GM23248 (cell line): ENCODE measurements at regions not wholly inside any gene's neighbourhood (a gene's known extent, or its start where the extent isn't known, plus 50 kb on each side); places are given as distances from the start of the nearest gene placed in this dataset.
A peak's percentile ranks its signal among the peaks of the same experiment; 100 is the strongest.
"Not testable (repeated sequence)": the region's sequence is repeated elsewhere in the genome, so short reads cannot be mapped to it uniquely, and the experiment has no call there.

Experiments
- DNase-seq: peaks from one replicate; pipeline ENCODE4 v3.0.0-alpha.2; 2015
- H2AFZ ChIP-seq: fragments of 200-600 bp; sonication (generic); 2 replicates; pipeline ENCODE4 v1.6.1; 2016; ENCODE audit warnings: antibody characterized with exemption
- H3F3A ChIP-seq: fragments of 200-600 bp; sonication (generic); 2 replicates; pipeline ENCODE4 v1.6.1; 2016; ENCODE audit warnings: mild to moderate bottlenecking, antibody characterized with exemption, mixed run types; ENCODE audit not compliant: insufficient read depth
- H3K27ac ChIP-seq: fragments of 200-600 bp; sonication (generic); 2 replicates; pipeline ENCODE4 v1.5.1; 2016; ENCODE audit warnings: mild to moderate bottlenecking
- H3K27me3 ChIP-seq: fragments of 200-600 bp; sonication (generic); replicated peaks from 2 replicates; pipeline ENCODE4 v1.6.1; 2016; ENCODE audit warnings: mild to moderate bottlenecking; ENCODE audit not compliant: insufficient read depth
- H3K36me3 ChIP-seq: fragments of 200-600 bp; sonication (generic); 2 replicates; pipeline ENCODE4 v1.6.1; 2016; ENCODE audit warnings: low read depth, mild to moderate bottlenecking
- H3K4me1 ChIP-seq: fragments of 200-600 bp; sonication (generic); 2 replicates; pipeline ENCODE4 v1.6.1; 2016; ENCODE audit warnings: mild to moderate bottlenecking; ENCODE audit not compliant: insufficient read depth
- H3K4me2 ChIP-seq: fragments of 200-600 bp; sonication (generic); one replicate; pipeline ENCODE4 v1.6.1; 2016; ENCODE audit warnings: mild to moderate bottlenecking; ENCODE audit not compliant: unreplicated experiment
- H3K4me3 ChIP-seq: fragments of 200-600 bp; sonication (generic); 2 replicates; pipeline ENCODE4 v1.5.1; 2016; ENCODE audit warnings: mild to moderate bottlenecking
- H3K79me2 ChIP-seq: fragments of 200-600 bp; sonication (generic); 2 replicates; pipeline ENCODE4 v1.6.1; 2016; ENCODE audit warnings: mild to moderate bottlenecking; ENCODE audit not compliant: insufficient read depth
- H3K9ac ChIP-seq: fragments of 200-600 bp; sonication (generic); 2 replicates; pipeline ENCODE4 v1.6.1; 2016; ENCODE audit warnings: mild to moderate bottlenecking
- H3K9me2 ChIP-seq: fragments of 200-600 bp; sonication (generic); 2 replicates; pipeline ENCODE4 v1.6.1; 2016; ENCODE audit warnings: mixed run types, mild to moderate bottlenecking, moderate library complexity; ENCODE audit not compliant: insufficient read depth
- H3K9me3 ChIP-seq: fragments of 200-600 bp; sonication (generic); one replicate; pipeline ENCODE4 v1.6.1; 2017; ENCODE audit warnings: low read depth
- H4K20me1 ChIP-seq: fragments of 200-600 bp; sonication (generic); 2 replicates; pipeline ENCODE4 v1.6.0; 2016; ENCODE audit not compliant: insufficient read depth
- EZH2 ChIP-seq: fragments of 200-600 bp; sonication (generic); IDR thresholded peaks from 2 replicates; pipeline ENCODE4 v1.6.1; 2018; ENCODE audit warnings: antibody characterized with exemption, mild to moderate bottlenecking; ENCODE audit not compliant: insufficient read depth, poor library complexity, severe bottlenecking
- EZH2phosphoT487 ChIP-seq: fragments of 200-600 bp; sonication (generic); IDR thresholded peaks from 2 replicates; pipeline ENCODE4 v1.6.1; 2018; ENCODE audit warnings: antibody characterized with exemption, moderate library complexity, mild to moderate bottlenecking, low read depth; ENCODE audit not compliant: insufficient read depth
- WGBS, 2 experiments: methylation state at CpG; one replicate each; pipeline ENCODE4 v1.1.6; 2015 to 2017; ENCODE audit warnings: low lambda C conversion rate in 2 of 2, low coverage in 1 of 2; ENCODE audit errors: missing lambda C conversion rate in 2 of 2; 5-methylcytosine and 5-hydroxymethylcytosine counted together
- in situ Hi-C: fragments of 300-500 bp; cut with MboI; formaldehyde crosslinking; loops from 2 replicates; pipeline ENCODE4 v1.15.0; 2020

DNA sequence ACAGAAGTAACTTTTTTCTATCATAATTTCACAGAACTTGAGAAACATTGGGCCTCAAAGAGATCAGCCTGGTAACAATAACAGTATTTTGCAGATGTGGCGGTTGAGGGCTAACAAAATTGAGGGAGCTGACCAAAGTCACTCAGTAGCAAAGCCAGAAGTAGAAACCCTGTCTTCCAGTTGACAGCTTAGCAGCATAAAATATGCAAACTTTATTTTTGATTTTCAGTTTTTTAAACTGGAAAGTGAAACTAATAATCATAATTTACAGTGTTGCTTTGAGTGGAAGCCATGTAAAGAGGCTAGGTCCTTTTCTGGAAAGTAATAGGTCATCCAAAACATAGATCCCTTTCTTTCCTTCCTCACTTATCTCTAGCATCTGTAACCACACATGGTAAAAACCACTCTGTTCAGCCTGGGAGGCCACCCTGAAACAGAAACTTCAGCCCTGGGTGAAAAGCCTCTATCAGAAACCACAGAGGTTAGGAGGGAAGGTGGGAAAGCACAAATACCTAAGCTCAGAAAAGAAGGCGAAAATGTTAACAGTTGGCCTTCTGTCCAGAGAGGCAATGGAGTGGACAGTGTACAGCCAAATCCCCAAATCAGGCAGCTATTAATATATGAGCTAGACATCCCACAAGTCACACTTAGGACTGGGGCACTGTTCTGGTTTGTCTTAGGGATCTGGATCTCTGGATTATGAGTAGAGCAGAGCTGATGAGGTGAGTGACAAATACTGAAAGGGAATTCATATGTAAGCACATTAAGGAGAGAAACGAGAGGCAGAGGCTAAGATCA, 61.1 kb upstream of the ARSJ start:
- H3K4me3 ChIP-seq = no peak overlapping the region
- no peaks in the 10 kb centered on the region for H3K9me3 ChIP-seq
- H3K36me3 ChIP-seq = no peaks in the 10 kb centered on the region
- H2AFZ ChIP-seq = peak overlapping the region; percentile 38
- H3K4me1 ChIP-seq = peaks cover 12% of the 10 kb centered on the region
- WGBS, 2 experiments = 46 to 48% methylated on average over 3 of the region's 3 CpGs
- H3K27ac ChIP-seq = no peak overlapping the region
- H3K27me3 ChIP-seq = no peaks in the 10 kb centered on the region
- no peak for TF ChIP-seq EZH2phosphoT487
- no peak for TF ChIP-seq EZH2
- H3K79me2 ChIP-seq = no peaks in the 10 kb centered on the region
- H3F3A ChIP-seq = no peaks in the 10 kb centered on the region
- in situ Hi-C loops = no loop called here
- H3K4me2 ChIP-seq = peak overlapping the region; percentile 28
- H3K9me2 ChIP-seq = no peaks in the 10 kb centered on the region
- no peaks in the 10 kb centered on the region for H4K20me1 ChIP-seq
- peak; percentile 6 for DNase-seq
- H3K9ac ChIP-seq = no peak overlapping the region

DNA sequence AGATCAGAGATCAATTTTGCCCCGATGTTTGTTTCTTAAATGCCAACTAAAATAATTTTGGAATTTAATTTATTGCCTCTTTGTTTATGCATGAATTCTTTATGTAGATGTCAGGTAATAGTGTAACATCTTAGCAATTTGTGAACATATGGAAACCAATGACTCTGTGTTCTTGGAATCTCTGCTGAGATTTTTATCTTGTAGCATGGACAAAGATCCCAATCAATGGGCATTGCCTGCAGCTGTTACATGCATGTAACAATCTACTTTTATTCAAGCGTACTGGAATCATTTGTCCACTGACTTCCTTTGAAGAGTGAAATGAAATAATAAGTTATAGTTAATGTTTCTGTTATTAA, 61.6 kb upstream of the ARSJ start:
- TF ChIP-seq EZH2 = no peak
- no peak for TF ChIP-seq EZH2phosphoT487
- DNase-seq = peak; percentile 37
- in situ Hi-C loops = no loop called here
- WGBS, 2 experiments = 63 to 65% methylated on average over 2 of the region's 2 CpGs
- H3F3A ChIP-seq = no peaks in the 10 kb centered on the region
- H3K4me2 ChIP-seq = peak overlapping the region; percentile 28
- H4K20me1 ChIP-seq = no peaks in the 10 kb centered on the region
- no peak overlapping the region for H2AFZ ChIP-seq
- no peaks in the 10 kb centered on the region for H3K36me3 ChIP-seq
- H3K9ac ChIP-seq = no peak overlapping the region
- no peaks in the 10 kb centered on the region for H3K9me3 ChIP-seq
- no peaks in the 10 kb centered on the region for H3K27me3 ChIP-seq
- no peaks in the 10 kb centered on the region for H3K9me2 ChIP-seq
- peaks cover 12% of the 10 kb centered on the region for H3K4me1 ChIP-seq
- no peak overlapping the region for H3K4me3 ChIP-seq
- no peaks in the 10 kb centered on the region for H3K79me2 ChIP-seq
- H3K27ac ChIP-seq = no peak overlapping the region

DNA sequence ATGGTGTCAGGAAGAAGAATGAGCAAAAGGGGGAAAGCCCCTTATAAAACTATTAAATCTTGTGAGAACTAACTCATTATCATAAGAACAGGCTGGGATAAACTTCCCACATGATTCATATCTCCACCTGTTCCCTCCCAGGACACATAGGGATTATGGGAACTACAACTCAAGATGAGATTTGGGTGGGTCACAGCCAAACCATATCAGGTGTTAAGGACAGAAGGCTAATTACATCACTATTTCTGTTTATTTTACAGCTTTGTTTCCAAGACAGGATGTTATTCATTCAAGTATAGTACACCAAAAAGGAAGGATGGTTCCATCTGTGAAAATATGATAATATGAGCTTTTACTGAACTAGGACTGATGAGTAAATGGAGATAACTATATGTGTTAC, 63.7 kb upstream of the ARSJ start:
- no peak overlapping the region for H2AFZ ChIP-seq
- H3K27ac ChIP-seq = no peak overlapping the region
- no peaks in the 10 kb centered on the region for H3K9me3 ChIP-seq
- no peak for TF ChIP-seq EZH2phosphoT487
- no peak for TF ChIP-seq EZH2
- no peaks in the 10 kb centered on the region for H3K27me3 ChIP-seq
- H3F3A ChIP-seq = no peaks in the 10 kb centered on the region
- no peaks in the 10 kb centered on the region for H3K79me2 ChIP-seq
- H3K9me2 ChIP-seq = no peaks in the 10 kb centered on the region
- no peak overlapping the region for H3K4me3 ChIP-seq
- H3K36me3 ChIP-seq = no peaks in the 10 kb centered on the region
- in situ Hi-C loops = no loop called here
- H3K9ac ChIP-seq = no peak overlapping the region
- DNase-seq = no peak
- no peaks in the 10 kb centered on the region for H4K20me1 ChIP-seq
- peaks cover 12% of the 10 kb centered on the region for H3K4me1 ChIP-seq
- H3K4me2 ChIP-seq = no peak overlapping the region

DNA sequence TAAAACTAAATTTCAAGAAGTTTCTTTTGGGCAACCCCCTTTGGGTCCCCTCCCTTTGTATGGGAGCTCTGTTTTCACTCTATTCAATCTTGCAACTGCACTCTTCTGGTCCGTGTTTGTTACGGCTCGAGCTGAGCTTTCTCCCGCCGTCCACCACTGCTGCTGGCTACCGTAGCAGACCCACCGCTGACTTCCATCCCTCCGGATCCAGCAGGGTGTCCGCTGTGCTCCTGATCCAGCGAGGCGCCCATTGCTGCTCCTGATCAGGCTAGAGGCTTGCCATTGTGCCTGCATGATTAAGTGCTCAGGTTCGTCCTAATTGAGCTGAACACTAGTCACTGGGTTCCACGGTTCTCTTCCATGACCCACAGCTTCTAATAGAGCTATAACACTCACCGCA, 64.9 kb upstream of the ARSJ start:
- H3F3A ChIP-seq, H3K79me2 ChIP-seq, H3K9me3 ChIP-seq, DNase-seq, H4K20me1 ChIP-seq, H2AFZ ChIP-seq, H3K27me3 ChIP-seq, H3K9ac ChIP-seq, in situ Hi-C loops, H3K36me3 ChIP-seq, H3K9me2 ChIP-seq, H3K4me2 ChIP-seq, H3K4me3 ChIP-seq, H3K27ac ChIP-seq: not testable (repeated sequence)
- WGBS, 2 experiments = 86 to 90% methylated on average over 14 of the region's 14 CpGs
- H3K4me1 ChIP-seq = peaks cover 12% of the 10 kb centered on the region

GRCh38 chr4:114046331-114046730, 66.9 kb upstream of the ARSJ start:
- Histone ChIP-seq H3K9me2 (no peaks in the 10 kb centered on the region), H3K79me2 (no peaks in the 10 kb centered on the region), H3K9ac (no peak overlapping the region), H3K4me3 (no peak overlapping the region), H3K27me3 (no peaks in the 10 kb centered on the region), H3F3A (no peaks in the 10 kb centered on the region), H3K4me2 (no peak overlapping the region), H3K4me1 (peaks cover under 1% of the 10 kb centered on the region; the same call in 1 of the 2 replicates), H3K36me3 (no peaks in the 10 kb centered on the region), H2AFZ (no peak overlapping the region), H3K9me3 (no peaks in the 10 kb centered on the region), H4K20me1 (no peaks in the 10 kb centered on the region), H3K27ac (no peak overlapping the region)
- TF ChIP-seq EZH2 (no peak), EZH2phosphoT487 (no peak)
- 87 to 92% methylated on average over 3 of the region's 3 CpGs for WGBS, 2 experiments
- no peak for DNase-seq
- in situ Hi-C loops = no loop called here

DNA sequence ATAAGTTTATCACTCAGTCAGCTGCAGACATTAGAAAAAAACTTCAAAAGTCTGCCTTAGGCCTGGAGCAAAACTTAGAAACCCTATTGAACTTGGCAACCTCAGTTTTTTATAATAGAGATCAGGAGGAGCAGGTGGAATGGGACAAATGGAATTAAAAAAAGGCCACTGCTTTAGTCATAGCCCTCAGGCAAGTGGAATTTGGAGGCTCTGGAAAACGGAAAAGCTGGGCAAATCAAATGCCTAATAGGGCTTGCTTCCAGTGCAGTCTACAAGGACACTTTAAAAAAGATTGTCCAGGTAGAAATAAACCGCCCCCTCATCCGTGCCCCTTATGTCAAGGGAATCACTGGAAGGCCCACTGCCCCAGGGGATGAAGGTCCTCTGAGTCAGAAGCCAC, 68.7 kb upstream of the ARSJ start:
- in situ Hi-C loops, H3K4me1 ChIP-seq: not testable (repeated sequence)
- 87% methylated on average over 3 of the region's 3 CpGs for WGBS, 2 experiments

More for the DNA sequence above, 68.7 kb upstream of the ARSJ start:
- H3K4me2 ChIP-seq, DNase-seq, H3K9me3 ChIP-seq, H3K36me3 ChIP-seq, H4K20me1 ChIP-seq, H3K27me3 ChIP-seq, H3K9me2 ChIP-seq, H3K27ac ChIP-seq, H3K9ac ChIP-seq, H3F3A ChIP-seq, H3K4me3 ChIP-seq, H2AFZ ChIP-seq, H3K79me2 ChIP-seq: not testable (repeated sequence)
